ENCODE measurements at regions not wholly inside any gene's neighbourhood (a gene's known extent, or its start where the extent isn't known, plus 50 kb on each side); places are given as distances from the start of the nearest gene placed in this dataset.

- TF ChIP-seq CTCF (IDR thresholded peaks at IDR 0.05 in 8 of 11, conservative IDR thresholded peaks at IDR 0.05 in 3 of 11) (no peak), POLR2A (IDR thresholded peaks at IDR 0.05) (no peak)
Measured at GRCh38 chr10:4535521-4535920, 290.5 kb upstream of the AKR1E2 start.
